HuH-7 (cell line): ENCODE measurements at regions not wholly inside any gene's neighbourhood (a gene's known extent, or its start where the extent isn't known, plus 50 kb on each side); places are given as distances from the start of the nearest gene placed in this dataset.
"Not testable (repeated sequence)": the region's sequence is repeated elsewhere in the genome, so short reads cannot be mapped to it uniquely, and the experiment has no call there.

Experiments
- DNase-seq: peaks from one replicate; pipeline ENCODE4 v3.0.0; 2011; ENCODE audit warnings: low spot score

- DNase-seq: no peak
Measured at GRCh38 chr5:97937846-97938245, 754.8 kb upstream of the RIOK2 start.

GRCh38 chr5:97943036-97943435 is 760.0 kb upstream of the RIOK2 start:
- DNase-seq: no peak

- DNase-seq: no peak
Measured at GRCh38 chr5:97951139-97951538, 768.1 kb upstream of the RIOK2 start.

GRCh38 chr5:97955450-97955849 is 772.4 kb upstream of the RIOK2 start:
- no peak for DNase-seq

- no peak for DNase-seq
Measured at GRCh38 chr5:97967292-97967691, 784.2 kb upstream of the RIOK2 start.

- DNase-seq: no peak
Measured at GRCh38 chr5:97968346-97968745, 785.3 kb upstream of the RIOK2 start.

- no peak for DNase-seq
Measured at GRCh38 chr5:97979740-97980139, 793.7 kb upstream of the RGMB start.

GRCh38 chr5:97980291-97980690 is 793.2 kb upstream of the RGMB start:
- DNase-seq: no peak

GRCh38 chr5:97986069-97986468 is 787.4 kb upstream of the RGMB start:
- no peak for DNase-seq

- DNase-seq: no peak
Measured at GRCh38 chr5:97991236-97991635, 782.2 kb upstream of the RGMB start.

GRCh38 chr5:97998941-97999340 is 774.5 kb upstream of the RGMB start:
- no peak for DNase-seq

GRCh38 chr5:98004463-98004862 is 769.0 kb upstream of the RGMB start:
- no peak for DNase-seq

- DNase-seq: no peak
Measured at GRCh38 chr5:98016771-98017170, 756.7 kb upstream of the RGMB start.

- DNase-seq: not testable (repeated sequence)
Measured at GRCh38 chr5:98030273-98030672, 743.2 kb upstream of the RGMB start.

GRCh38 chr5:98031036-98031435 is 742.4 kb upstream of the RGMB start:
- not testable (repeated sequence) for DNase-seq

GRCh38 chr5:98031496-98031895 is 742.0 kb upstream of the RGMB start:
- DNase-seq: no peak

GRCh38 chr5:98031926-98032325 is 741.5 kb upstream of the RGMB start:
- no peak for DNase-seq

GRCh38 chr5:98041661-98042060 is 731.8 kb upstream of the RGMB start:
- DNase-seq: no peak

GRCh38 chr5:98042521-98042920 is 730.9 kb upstream of the RGMB start:
- no peak for DNase-seq

GRCh38 chr5:98042961-98043360 is 730.5 kb upstream of the RGMB start:
- no peak for DNase-seq

- DNase-seq: no peak
Measured at GRCh38 chr5:98050583-98050982, 722.9 kb upstream of the RGMB start.

- DNase-seq: no peak
Measured at GRCh38 chr5:98053170-98053569, 720.3 kb upstream of the RGMB start.

GRCh38 chr5:98060148-98060547 is 713.3 kb upstream of the RGMB start:
- no peak for DNase-seq

GRCh38 chr5:98064118-98064685 is 709.3 kb upstream of the RGMB start:
- DNase-seq: no peak
